Endothelial cell (in vitro differentiated cells): ENCODE measurements at regions not wholly inside any gene's neighbourhood (a gene's known extent, or its start where the extent isn't known, plus 50 kb on each side); places are given as distances from the start of the nearest gene placed in this dataset.
"Not testable (repeated sequence)": the region's sequence is repeated elsewhere in the genome, so short reads cannot be mapped to it uniquely, and the experiment has no call there.

Experiments used
- DNase-seq: peaks from one replicate; pipeline ENCODE4 v3.0.0; 2021; ENCODE audit warnings: low spot score
- H3K27ac Mint-ChIP-seq: one replicate; pipeline ENCODE4 v1.8.0; 2021; ENCODE audit warnings: mixed read lengths, inconsistent platforms; ENCODE audit not compliant: unreplicated experiment
- H3K27me3 Mint-ChIP-seq: one replicate; pipeline ENCODE4 v1.8.0; 2021; ENCODE audit warnings: mild to moderate bottlenecking, moderate library complexity, mixed read lengths, inconsistent platforms; ENCODE audit not compliant: unreplicated experiment
- H3K36me3 Mint-ChIP-seq: one replicate; pipeline ENCODE4 v1.8.0; 2021; ENCODE audit warnings: mild to moderate bottlenecking, low read depth, mixed read lengths, inconsistent platforms; ENCODE audit not compliant: unreplicated experiment
- H3K4me1 Mint-ChIP-seq: one replicate; pipeline ENCODE4 v1.8.0; 2021; ENCODE audit warnings: mild to moderate bottlenecking, mixed read lengths, inconsistent platforms; ENCODE audit not compliant: unreplicated experiment
- H3K4me3 Mint-ChIP-seq: one replicate; pipeline ENCODE4 v1.8.0; 2021; ENCODE audit warnings: mild to moderate bottlenecking, mixed read lengths, inconsistent platforms; ENCODE audit not compliant: unreplicated experiment
- H3K9me3 Mint-ChIP-seq: one replicate; pipeline ENCODE4 v1.8.0; 2021; ENCODE audit warnings: mixed read lengths, inconsistent platforms; ENCODE audit not compliant: unreplicated experiment
- TF ChIP-seq, protein P1 (sequence below): fragments of 200-600 bp; sonication (generic); IDR thresholded peaks from one replicate; pipeline ENCODE4 v1.5.0; 2021; ENCODE audit warnings: antibody characterized with exemption; ENCODE audit not compliant: unreplicated experiment

DNA sequence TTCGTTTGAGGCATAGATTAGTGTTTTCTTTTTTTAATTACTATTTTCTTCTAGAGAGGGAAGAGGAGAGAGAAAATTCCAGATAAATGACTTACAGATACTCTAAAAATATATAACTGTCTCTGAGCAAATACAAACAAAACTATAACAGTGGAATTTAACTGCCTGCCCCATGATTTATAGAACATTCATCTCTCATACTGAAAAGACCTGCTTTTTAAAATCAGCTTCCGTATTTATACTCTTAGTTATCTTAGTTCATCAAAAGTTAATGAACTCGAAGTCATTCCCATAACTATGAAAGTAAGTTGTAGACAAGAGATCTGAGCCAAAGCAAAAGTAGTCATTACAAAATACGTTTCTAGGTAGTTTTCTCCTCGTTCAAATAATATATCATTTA lies 123.8 kb upstream of the DMRT1 start:
- no peaks in the 10 kb centered on the region for H3K4me1 Mint-ChIP-seq
- no peak overlapping the region for H3K27ac Mint-ChIP-seq
- H3K4me3 Mint-ChIP-seq = no peak overlapping the region
- H3K36me3 Mint-ChIP-seq = peaks cover 3% of the 10 kb centered on the region
- no peaks in the 10 kb centered on the region for H3K9me3 Mint-ChIP-seq
- TF ChIP-seq, protein P1, sequence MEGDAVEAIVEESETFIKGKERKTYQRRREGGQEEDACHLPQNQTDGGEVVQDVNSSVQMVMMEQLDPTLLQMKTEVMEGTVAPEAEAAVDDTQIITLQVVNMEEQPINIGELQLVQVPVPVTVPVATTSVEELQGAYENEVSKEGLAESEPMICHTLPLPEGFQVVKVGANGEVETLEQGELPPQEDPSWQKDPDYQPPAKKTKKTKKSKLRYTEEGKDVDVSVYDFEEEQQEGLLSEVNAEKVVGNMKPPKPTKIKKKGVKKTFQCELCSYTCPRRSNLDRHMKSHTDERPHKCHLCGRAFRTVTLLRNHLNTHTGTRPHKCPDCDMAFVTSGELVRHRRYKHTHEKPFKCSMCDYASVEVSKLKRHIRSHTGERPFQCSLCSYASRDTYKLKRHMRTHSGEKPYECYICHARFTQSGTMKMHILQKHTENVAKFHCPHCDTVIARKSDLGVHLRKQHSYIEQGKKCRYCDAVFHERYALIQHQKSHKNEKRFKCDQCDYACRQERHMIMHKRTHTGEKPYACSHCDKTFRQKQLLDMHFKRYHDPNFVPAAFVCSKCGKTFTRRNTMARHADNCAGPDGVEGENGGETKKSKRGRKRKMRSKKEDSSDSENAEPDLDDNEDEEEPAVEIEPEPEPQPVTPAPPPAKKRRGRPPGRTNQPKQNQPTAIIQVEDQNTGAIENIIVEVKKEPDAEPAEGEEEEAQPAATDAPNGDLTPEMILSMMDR = no peak
- no peak for DNase-seq
- H3K27me3 Mint-ChIP-seq = no peaks in the 10 kb centered on the region

DNA sequence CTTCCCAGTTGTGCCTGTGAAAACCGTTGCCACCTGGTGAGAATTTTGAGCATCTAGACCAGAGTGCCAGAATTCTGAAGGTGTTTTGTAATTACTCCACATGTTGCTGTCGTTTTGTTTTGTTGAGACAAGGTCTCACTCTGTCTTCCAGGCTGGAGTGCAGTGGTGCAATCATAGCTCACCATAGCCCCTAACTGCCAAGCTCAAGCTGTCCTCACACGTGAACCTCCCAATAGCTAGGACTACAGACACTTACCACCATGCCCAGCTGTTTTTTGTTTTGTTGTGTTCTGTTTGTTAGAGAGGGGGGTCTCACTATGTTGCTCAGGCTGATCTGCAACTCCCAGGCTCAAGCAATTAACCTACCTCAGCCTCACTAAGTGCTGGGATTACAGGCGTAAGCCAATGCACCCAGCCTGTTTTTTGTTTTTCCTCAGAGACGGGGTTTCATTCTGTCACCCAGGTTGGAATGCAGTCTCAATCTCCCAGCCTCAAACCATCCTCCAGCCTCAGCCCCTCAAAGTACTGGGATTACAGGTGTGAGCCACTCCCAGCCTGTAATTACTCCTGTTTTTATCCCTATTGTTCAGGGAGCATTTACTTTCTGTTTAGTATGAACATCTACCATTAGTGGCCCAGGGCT lies 121.1 kb upstream of the DMRT1 start:
- H3K27ac Mint-ChIP-seq = no peak overlapping the region
- H3K4me3 Mint-ChIP-seq = no peak overlapping the region
- no peaks in the 10 kb centered on the region for H3K27me3 Mint-ChIP-seq
- no peak for DNase-seq
- H3K36me3 Mint-ChIP-seq = no peaks in the 10 kb centered on the region
- TF ChIP-seq, protein P1 = no peak
- H3K9me3 Mint-ChIP-seq = no peaks in the 10 kb centered on the region
- H3K4me1 Mint-ChIP-seq = no peaks in the 10 kb centered on the region

DNA sequence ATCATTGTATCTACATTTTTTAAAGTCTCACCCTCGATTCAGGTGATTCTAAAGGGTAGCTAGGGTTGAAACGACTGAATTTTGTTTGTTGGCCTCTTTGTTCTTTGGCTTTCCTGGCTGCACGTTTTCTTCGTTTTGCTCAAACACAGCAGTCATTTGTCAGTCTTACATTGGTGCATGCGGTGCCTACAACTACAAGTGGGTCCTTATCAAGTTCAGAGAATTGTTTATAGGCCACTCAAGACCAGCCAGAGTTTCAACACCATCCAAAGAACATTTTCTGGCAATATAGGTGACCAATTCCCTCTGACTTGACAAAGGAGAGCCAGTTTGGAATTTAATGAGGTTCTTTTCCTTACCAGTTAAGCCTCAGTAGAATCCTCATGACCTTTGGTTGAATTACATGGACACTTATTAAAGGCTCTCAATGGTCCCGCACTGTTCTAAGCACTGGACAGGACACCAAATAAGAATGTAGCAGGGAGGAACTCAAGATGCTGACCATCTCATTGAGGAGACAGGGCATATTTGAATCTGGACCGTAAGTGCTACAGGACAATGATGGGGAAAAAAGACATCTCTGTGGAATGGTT lies 119.0 kb upstream of the DMRT1 start:
- H3K36me3 Mint-ChIP-seq = no peaks in the 10 kb centered on the region
- H3K4me3 Mint-ChIP-seq = no peak overlapping the region
- TF ChIP-seq, protein P1 = no peak
- H3K27ac Mint-ChIP-seq = no peak overlapping the region
- H3K27me3 Mint-ChIP-seq = no peaks in the 10 kb centered on the region
- H3K4me1 Mint-ChIP-seq = no peaks in the 10 kb centered on the region
- DNase-seq = no peak
- no peaks in the 10 kb centered on the region for H3K9me3 Mint-ChIP-seq

DNA sequence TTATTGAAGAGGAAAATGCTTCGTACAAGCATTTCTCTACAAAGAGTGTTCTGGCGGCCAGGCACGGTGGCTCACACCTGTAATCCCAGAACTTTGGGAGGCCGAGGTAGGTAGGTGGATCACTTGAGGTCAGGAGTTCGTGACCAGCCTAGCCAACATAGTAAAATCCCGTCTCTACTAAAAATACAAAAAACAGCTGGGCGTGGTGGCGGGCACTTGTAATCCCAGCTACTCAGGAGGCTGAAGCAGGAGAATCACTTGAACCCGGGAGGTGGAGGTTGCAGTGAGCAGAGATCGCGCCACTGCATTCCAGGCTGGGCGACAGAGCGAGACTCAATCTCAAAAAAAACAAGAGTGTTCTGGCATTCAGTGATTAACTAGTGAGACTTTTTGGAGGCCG lies 117.0 kb upstream of the DMRT1 start:
- H3K36me3 Mint-ChIP-seq, H3K4me1 Mint-ChIP-seq, DNase-seq, H3K4me3 Mint-ChIP-seq, H3K9me3 Mint-ChIP-seq, H3K27ac Mint-ChIP-seq, H3K27me3 Mint-ChIP-seq: not testable (repeated sequence)

DNA sequence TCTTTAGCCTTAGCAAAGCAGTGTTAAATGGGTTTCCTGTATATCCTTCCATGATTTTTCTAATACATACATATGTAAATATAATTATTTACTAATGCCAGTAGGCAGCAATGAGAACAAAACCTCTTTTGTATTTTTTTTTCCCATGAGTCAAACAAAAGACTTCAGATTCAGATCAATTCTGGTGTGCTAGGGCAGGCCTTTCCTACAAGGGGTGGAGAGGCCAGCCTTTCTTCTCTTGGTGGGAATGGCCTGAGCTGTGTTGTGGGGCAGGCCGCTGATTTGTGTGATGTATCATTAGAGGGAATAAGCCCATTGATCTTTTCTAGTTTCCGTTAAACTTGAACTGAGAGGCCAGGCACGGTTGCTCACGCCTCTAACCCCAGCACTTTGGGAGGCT lies 115.5 kb upstream of the DMRT1 start:
- Mint-ChIP-seq H3K36me3 (no peaks in the 10 kb centered on the region), H3K27me3 (no peaks in the 10 kb centered on the region), H3K27ac (no peak overlapping the region), H3K9me3 (no peaks in the 10 kb centered on the region), H3K4me1 (no peaks in the 10 kb centered on the region), H3K4me3 (no peak overlapping the region)
- TF ChIP-seq, protein P1 = no peak
- no peak for DNase-seq
